ENCODE measurements at regions not wholly inside any gene's neighbourhood (a gene's known extent, or its start where the extent isn't known, plus 50 kb on each side); places are given as distances from the start of the nearest gene placed in this dataset.

DNA sequence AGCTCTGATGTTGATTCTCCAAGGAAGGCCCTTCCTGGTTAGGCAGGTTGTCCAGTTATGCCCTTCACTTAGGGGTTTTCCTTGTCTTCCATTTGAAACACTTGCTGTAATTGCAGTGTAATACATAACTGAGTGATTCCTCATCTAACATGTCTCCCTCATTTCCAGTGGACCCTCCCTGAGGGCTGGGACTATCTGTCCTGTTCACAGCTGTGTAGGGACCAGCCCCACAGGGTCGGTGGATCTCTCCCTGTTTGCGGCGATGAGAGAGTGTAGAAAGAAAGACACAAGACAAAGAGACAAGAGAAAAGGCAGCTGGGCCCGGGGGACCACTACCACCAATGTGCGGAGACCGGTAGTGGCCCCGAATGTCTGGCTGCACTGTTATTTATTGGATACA lies 135.9 kb upstream of the EEPD1 start:
- TF ChIP-seq, protein P1, sequence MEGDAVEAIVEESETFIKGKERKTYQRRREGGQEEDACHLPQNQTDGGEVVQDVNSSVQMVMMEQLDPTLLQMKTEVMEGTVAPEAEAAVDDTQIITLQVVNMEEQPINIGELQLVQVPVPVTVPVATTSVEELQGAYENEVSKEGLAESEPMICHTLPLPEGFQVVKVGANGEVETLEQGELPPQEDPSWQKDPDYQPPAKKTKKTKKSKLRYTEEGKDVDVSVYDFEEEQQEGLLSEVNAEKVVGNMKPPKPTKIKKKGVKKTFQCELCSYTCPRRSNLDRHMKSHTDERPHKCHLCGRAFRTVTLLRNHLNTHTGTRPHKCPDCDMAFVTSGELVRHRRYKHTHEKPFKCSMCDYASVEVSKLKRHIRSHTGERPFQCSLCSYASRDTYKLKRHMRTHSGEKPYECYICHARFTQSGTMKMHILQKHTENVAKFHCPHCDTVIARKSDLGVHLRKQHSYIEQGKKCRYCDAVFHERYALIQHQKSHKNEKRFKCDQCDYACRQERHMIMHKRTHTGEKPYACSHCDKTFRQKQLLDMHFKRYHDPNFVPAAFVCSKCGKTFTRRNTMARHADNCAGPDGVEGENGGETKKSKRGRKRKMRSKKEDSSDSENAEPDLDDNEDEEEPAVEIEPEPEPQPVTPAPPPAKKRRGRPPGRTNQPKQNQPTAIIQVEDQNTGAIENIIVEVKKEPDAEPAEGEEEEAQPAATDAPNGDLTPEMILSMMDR (IDR thresholded peaks at IDR 0.05; ENCODE audit: low read depth, low read length): no peak
- no peak for TF ChIP-seq EZH2phosphoT487 (IDR thresholded peaks at IDR 0.05; ENCODE audit: low read depth)
